Stomach (tissue), 8 donors: ENCODE measurements at regions not wholly inside any gene's neighbourhood (a gene's known extent, or its start where the extent isn't known, plus 50 kb on each side); places are given as distances from the start of the nearest gene placed in this dataset.

Source experiments
- DNase-seq, 2 donors: peaks; one replicate each; pipeline versions ENCODE4 v3.0.0 to v3.0.0-alpha.2; 2013 to 2019
- H3K27ac ChIP-seq, 5 donors: fragments of 200-600 bp in 4 of 5; sonication (generic) in 4 of 5; one replicate each; pipeline ENCODE4 v1.5.1; 2013 to 2019; ENCODE audit warnings: mild to moderate bottlenecking in 1 of 5, moderate library complexity in 1 of 5
- H3K27me3 ChIP-seq, 3 donors: fragments of 200-600 bp; sonication (generic); one replicate each; pipeline ENCODE4 v1.5.1; 2017 to 2019; ENCODE audit warnings: mixed run types in 1 of 3
- H3K36me3 ChIP-seq, 4 donors: fragments of 200-600 bp; sonication (generic); 1 replicate in 3 of 4; 2 replicates in 1 of 4; pipeline ENCODE4 v1.5.1; 2016 to 2019
- H3K4me1 ChIP-seq, 4 donors: fragments of 200-600 bp; sonication (generic); one replicate each; pipeline ENCODE4 v1.5.1; 2016 to 2019
- H3K4me3 ChIP-seq, 4 donors: fragments of 200-600 bp; sonication (generic) in 3 of 4; one replicate each; pipeline ENCODE4 v1.5.1; 2016 to 2019; ENCODE audit warnings: mild to moderate bottlenecking in 1 of 4
- H3K9me3 ChIP-seq, 4 donors: fragments of 200-600 bp; sonication (generic); one replicate each; pipeline ENCODE4 v1.5.1; 2016 to 2019
- EP300 ChIP-seq: sonication (generic); formaldehyde crosslinking; IDR thresholded peaks from one replicate; pipeline ENCODE4 v1.6.1; 2017; ENCODE audit warnings: antibody characterized with exemption
- POLR2A ChIP-seq, 4 donors: fragments of 450-650 bp; IDR thresholded peaks; one replicate each; pipeline ENCODE4 v1.6.1; 2016; ENCODE audit warnings: antibody characterized with exemption in 4 of 4, control low read depth in 2 of 4, mild to moderate bottlenecking in 1 of 4, moderate library complexity in 1 of 4
- POLR2AphosphoS5 ChIP-seq, 3 donors: sonication (generic); formaldehyde crosslinking; IDR thresholded peaks; one replicate each; pipeline ENCODE4 v1.6.1; 2016; ENCODE audit warnings: antibody characterized with exemption in 3 of 3
- WGBS, 5 donors: extraction: QIAGEN DNeasy Blood & Tissue Kit in 3 of 5; methylation state at CpG; one replicate each; pipeline versions ENCODE4 v1.1.5 to v1.1.7; 2013 to 2018; 5-methylcytosine and 5-hydroxymethylcytosine counted together
- intact Hi-C: fragments of 100-400 bp; cut with DNase I; formaldehyde crosslinking; loops from one replicate; pipeline ENCODE4 v1.15.1; 2023; ENCODE audit warnings: low total_unique reads
- TF ChIP-seq, protein P1 (sequence below), 7 experiments: fragments of 450-650 bp in 4 of 7; fragments of 200-600 bp in 3 of 7; sonication (generic) in 3 of 7; IDR thresholded peaks; one replicate each; pipeline ENCODE4 v1.5.1; 2016 to 2019; ENCODE audit warnings: antibody characterized with exemption in 7 of 7, control low read depth in 2 of 7, mild to moderate bottlenecking in 1 of 7
- donor health status: healthy with polysubstance abuse.
- donor health status: Bipolar disorder and iron deficiency.
- donor health status: healthy.

DNA sequence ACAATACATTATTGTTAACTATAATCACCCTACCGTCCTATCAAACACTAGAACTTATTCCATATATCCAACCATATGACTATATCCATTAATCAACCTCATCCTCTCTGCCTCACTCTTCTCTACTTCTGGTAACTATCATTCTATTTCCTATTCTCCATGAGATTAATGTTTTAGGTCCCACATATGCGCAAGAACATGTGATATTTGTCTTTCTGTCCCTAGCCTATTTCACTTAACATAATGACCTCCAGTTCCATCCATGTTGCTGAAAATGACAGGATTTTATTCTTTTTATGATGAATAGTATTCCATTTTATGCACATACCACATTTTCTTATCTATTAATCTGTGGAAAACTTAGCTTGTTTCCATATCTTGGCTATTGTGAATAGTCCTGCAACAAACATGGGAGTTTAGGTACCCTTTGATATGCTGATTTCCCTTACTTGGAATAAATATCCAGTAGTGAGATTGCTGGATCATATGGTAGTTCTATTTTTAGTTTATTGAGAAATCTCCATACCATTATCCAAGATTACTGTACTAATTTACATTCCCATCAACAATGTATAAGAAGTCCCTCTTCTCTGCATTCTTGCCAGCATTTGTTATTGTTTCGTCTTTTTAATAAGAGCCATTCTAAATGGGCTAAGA lies 289.4 kb upstream of the GJE1 start:
- no peak for DNase-seq
- Histone ChIP-seq H3K36me3 (no peaks in the 10 kb centered on the region), H3K4me1 (no peaks in the 10 kb centered on the region), H3K4me3 (no peak overlapping the region), H3K9me3 (no peaks in the 10 kb centered on the region), H3K27me3 (no peaks in the 10 kb centered on the region), H3K27ac (no peak overlapping the region)
- TF ChIP-seq, protein P1, sequence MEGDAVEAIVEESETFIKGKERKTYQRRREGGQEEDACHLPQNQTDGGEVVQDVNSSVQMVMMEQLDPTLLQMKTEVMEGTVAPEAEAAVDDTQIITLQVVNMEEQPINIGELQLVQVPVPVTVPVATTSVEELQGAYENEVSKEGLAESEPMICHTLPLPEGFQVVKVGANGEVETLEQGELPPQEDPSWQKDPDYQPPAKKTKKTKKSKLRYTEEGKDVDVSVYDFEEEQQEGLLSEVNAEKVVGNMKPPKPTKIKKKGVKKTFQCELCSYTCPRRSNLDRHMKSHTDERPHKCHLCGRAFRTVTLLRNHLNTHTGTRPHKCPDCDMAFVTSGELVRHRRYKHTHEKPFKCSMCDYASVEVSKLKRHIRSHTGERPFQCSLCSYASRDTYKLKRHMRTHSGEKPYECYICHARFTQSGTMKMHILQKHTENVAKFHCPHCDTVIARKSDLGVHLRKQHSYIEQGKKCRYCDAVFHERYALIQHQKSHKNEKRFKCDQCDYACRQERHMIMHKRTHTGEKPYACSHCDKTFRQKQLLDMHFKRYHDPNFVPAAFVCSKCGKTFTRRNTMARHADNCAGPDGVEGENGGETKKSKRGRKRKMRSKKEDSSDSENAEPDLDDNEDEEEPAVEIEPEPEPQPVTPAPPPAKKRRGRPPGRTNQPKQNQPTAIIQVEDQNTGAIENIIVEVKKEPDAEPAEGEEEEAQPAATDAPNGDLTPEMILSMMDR (IDR thresholded peaks at IDR 0.05): no peak
- no peak for TF ChIP-seq POLR2AphosphoS5 (IDR thresholded peaks at IDR 0.05)
- TF ChIP-seq EP300: no peak
- no peak for TF ChIP-seq POLR2A (IDR thresholded peaks at IDR 0.05)
- 84 to 94% (median 87%) methylated on average over 3 of the region's 3 CpGs for WGBS, 5 donors
- intact Hi-C loops: no loop called here

DNA sequence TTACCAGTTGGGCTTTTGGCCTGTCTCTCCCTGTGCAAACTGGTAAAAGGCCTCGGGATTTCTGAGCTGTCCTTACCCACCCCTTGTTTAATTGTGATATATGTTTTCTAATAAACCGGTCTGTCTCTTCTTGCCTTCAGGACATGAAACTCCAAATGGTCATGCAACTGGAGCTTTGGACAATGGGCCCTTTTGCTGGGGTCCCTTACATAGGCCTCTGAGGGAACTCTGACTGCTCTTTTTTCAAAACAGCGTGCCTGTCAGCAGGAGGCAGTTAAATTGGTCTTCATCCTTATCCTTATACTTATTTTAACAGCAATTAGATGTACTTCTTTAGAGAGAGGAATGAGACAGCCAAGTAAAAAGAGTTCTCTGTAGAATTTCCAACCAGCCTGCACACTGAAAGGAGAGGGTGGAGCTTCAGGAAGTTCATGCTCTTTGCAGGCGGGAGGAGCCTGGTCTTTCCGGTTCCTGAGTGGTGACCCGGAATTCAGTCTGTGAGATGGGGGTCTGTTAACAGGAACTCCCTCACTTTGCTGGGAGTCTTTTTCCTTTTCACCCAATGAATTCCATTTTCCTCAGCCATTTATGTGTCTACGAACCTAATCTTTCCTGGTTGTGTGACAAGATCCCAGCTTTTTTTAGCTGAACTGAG lies 299.6 kb upstream of the GJE1 start:
- Histone ChIP-seq H3K27me3 (no peaks in the 10 kb centered on the region), H3K4me1 (no peaks in the 10 kb centered on the region), H3K36me3 (no peaks in the 10 kb centered on the region), H3K9me3 (no peaks in the 10 kb centered on the region), H3K4me3 (no peak overlapping the region), H3K27ac (no peak overlapping the region)
- TF ChIP-seq, protein P1 (IDR thresholded peaks at IDR 0.05): no peak
- TF ChIP-seq EP300 (no peak), POLR2A (IDR thresholded peaks at IDR 0.05) (no peak), POLR2AphosphoS5 (IDR thresholded peaks at IDR 0.05) (no peak)
- intact Hi-C loops: no loop called here
- DNase-seq: no peak
- WGBS, 5 donors: 78 to 86% (median 80%) methylated on average over 7 of the region's 7 CpGs

DNA sequence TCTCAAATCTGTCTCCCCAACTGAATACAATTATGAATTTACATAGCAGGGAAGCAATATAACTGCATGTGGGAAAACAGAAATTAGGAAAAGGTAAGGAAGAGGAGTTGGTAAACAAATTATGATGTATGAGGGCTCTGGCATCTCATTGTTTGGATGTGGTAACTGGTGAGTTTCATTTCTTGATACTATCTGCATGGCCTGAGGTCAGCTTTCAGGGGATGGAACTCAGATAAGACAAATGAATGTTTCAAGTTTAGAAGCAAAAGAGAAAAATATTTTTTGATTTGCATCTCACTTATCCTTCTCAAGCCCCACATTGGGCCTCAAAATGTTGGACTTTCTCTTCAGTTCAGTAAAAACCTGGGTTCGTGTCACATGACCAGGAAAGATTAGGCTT lies 302.2 kb upstream of the GJE1 start:
- WGBS, 5 donors: 70 to 83% (median 75%) methylated on average over 1 of the region's 1 CpG
- no peaks in the 10 kb centered on the region for H3K27me3 ChIP-seq
- no peak for TF ChIP-seq POLR2A (IDR thresholded peaks at IDR 0.05)
- no peak for TF ChIP-seq POLR2AphosphoS5 (IDR thresholded peaks at IDR 0.05)
- TF ChIP-seq, protein P1 (IDR thresholded peaks at IDR 0.05): no peak
- no peak for TF ChIP-seq EP300
- DNase-seq: no peak
- H3K27ac ChIP-seq: no peak overlapping the region
- H3K4me3 ChIP-seq: no peak overlapping the region
- no peaks in the 10 kb centered on the region for H3K9me3 ChIP-seq
- intact Hi-C loops: no loop called here
- no peaks in the 10 kb centered on the region for H3K36me3 ChIP-seq
- no peaks in the 10 kb centered on the region for H3K4me1 ChIP-seq

- no peak for DNase-seq
- WGBS, 5 donors: 27 to 47% (median 40%) methylated on average over 4 of the region's 4 CpGs
- H3K27me3 ChIP-seq: no peaks in the 10 kb centered on the region
- no peak overlapping the region for H3K4me3 ChIP-seq
- no peaks in the 10 kb centered on the region for H3K9me3 ChIP-seq
- intact Hi-C loops: no loop called here
- no peaks in the 10 kb centered on the region for H3K4me1 ChIP-seq
- H3K27ac ChIP-seq: no peak overlapping the region
- H3K36me3 ChIP-seq: no peaks in the 10 kb centered on the region
- TF ChIP-seq, protein P1 (IDR thresholded peaks at IDR 0.05): no peak
- TF ChIP-seq EP300: no peak
- TF ChIP-seq POLR2A (IDR thresholded peaks at IDR 0.05): no peak
- no peak for TF ChIP-seq POLR2AphosphoS5 (IDR thresholded peaks at IDR 0.05)
Observed at GRCh38 chr6:141829566-141830360, 303.0 kb upstream of the GJE1 start.
